Endodermal cell (in vitro differentiated cells): ENCODE measurements at regions not wholly inside any gene's neighbourhood (a gene's known extent, or its start where the extent isn't known, plus 50 kb on each side); places are given as distances from the start of the nearest gene placed in this dataset.
A peak's percentile ranks its signal among the peaks of the same experiment; 100 is the strongest.

Experiments used
- DNase-seq: peaks from one replicate; pipeline ENCODE4 v3.0.0-alpha.2; 2017
- H3K27ac ChIP-seq: 2 replicates; pipeline ENCODE4 v1.5.1; 2013; ENCODE audit warnings: mild to moderate bottlenecking, low read depth, low read length, moderate library complexity
- H3K27me3 ChIP-seq: 2 replicates; pipeline ENCODE4 v1.6.1; 2013; ENCODE audit warnings: mild to moderate bottlenecking, low read length, moderate library complexity; ENCODE audit not compliant: insufficient read depth, control insufficient read depth, poor library complexity, severe bottlenecking
- H3K36me3 ChIP-seq: 2 replicates; pipeline ENCODE4 v1.7.0; 2013; ENCODE audit warnings: mild to moderate bottlenecking, low read length, moderate library complexity; ENCODE audit not compliant: control insufficient read depth, insufficient read depth
- H3K4me1 ChIP-seq: one replicate; pipeline ENCODE4 v1.7.0; 2013; ENCODE audit warnings: low read length; ENCODE audit not compliant: control insufficient read depth, insufficient read depth
- H3K4me3 ChIP-seq: 2 replicates; pipeline ENCODE4 v1.5.1; 2013; ENCODE audit warnings: mild to moderate bottlenecking, low read length, moderate library complexity
- H3K9ac ChIP-seq: 2 replicates; pipeline ENCODE4 v1.6.1; 2013; ENCODE audit warnings: mild to moderate bottlenecking, low read length, moderate library complexity; ENCODE audit not compliant: poor library complexity, severe bottlenecking; ENCODE audit errors: extremely low read depth
- H3K9me3 ChIP-seq: 2 replicates; pipeline ENCODE4 v1.6.1; 2013; ENCODE audit warnings: mild to moderate bottlenecking, low read length, moderate library complexity; ENCODE audit not compliant: control insufficient read depth
- H3K27ac Mint-ChIP-seq: 2 replicates; pipeline ENCODE4 v1.8.0; 2020; ENCODE audit warnings: mixed read lengths
- H3K27me3 Mint-ChIP-seq: 2 replicates; pipeline ENCODE4 v1.8.0; 2021; ENCODE audit warnings: mild to moderate bottlenecking, mixed read lengths; ENCODE audit not compliant: insufficient read depth
- H3K36me3 Mint-ChIP-seq: 2 replicates; pipeline ENCODE4 v1.8.0; 2020; ENCODE audit warnings: low read depth, mixed read lengths
- H3K4me1 Mint-ChIP-seq: 2 replicates; pipeline ENCODE4 v1.8.0; 2020; ENCODE audit warnings: mixed read lengths
- H3K4me3 Mint-ChIP-seq: 2 replicates; pipeline ENCODE4 v1.8.0; 2020; ENCODE audit warnings: mild to moderate bottlenecking, moderate library complexity, mixed read lengths
- H3K9me3 Mint-ChIP-seq: 2 replicates; pipeline ENCODE4 v1.8.0; 2020; ENCODE audit warnings: mild to moderate bottlenecking, mixed read lengths
- WGBS, 2 experiments: methylation state at CpG; one replicate each; pipeline versions ENCODE4 v1.1.5 to v1.1.7; 2013; ENCODE audit warnings: missing lambda C conversion rate in 2 of 2, mixed read lengths in 1 of 2; ENCODE audit not compliant: insufficient coverage in 1 of 2, insufficient read length in 1 of 2; 5-methylcytosine and 5-hydroxymethylcytosine counted together
- TF ChIP-seq, protein P1 (sequence below): fragments of 200-600 bp; sonication (generic); conservative IDR thresholded peaks from 2 replicates; pipeline ENCODE4 v1.5.0; 2021; ENCODE audit warnings: antibody characterized with exemption, mild to moderate bottlenecking

- WGBS, 2 experiments = 67 to 88% methylated on average over 2 to 6 of the region's 6 CpGs
- Histone ChIP-seq H3K27me3 (peaks cover 55% of the 10 kb centered on the region), H3K9me3 (no peaks in the 10 kb centered on the region), H3K36me3 (no peaks in the 10 kb centered on the region), H3K9ac (no peak overlapping the region), H3K4me1 (no peaks in the 10 kb centered on the region), H3K27ac (no peak overlapping the region), H3K4me3 (peak overlapping the region; percentile 82)
- peak overlapping the region; percentile 66 for H3K4me3 Mint-ChIP-seq
- no peaks in the 10 kb centered on the region for H3K36me3 Mint-ChIP-seq
- H3K27me3 Mint-ChIP-seq = peaks cover 35% of the 10 kb centered on the region
- TF ChIP-seq, protein P1, sequence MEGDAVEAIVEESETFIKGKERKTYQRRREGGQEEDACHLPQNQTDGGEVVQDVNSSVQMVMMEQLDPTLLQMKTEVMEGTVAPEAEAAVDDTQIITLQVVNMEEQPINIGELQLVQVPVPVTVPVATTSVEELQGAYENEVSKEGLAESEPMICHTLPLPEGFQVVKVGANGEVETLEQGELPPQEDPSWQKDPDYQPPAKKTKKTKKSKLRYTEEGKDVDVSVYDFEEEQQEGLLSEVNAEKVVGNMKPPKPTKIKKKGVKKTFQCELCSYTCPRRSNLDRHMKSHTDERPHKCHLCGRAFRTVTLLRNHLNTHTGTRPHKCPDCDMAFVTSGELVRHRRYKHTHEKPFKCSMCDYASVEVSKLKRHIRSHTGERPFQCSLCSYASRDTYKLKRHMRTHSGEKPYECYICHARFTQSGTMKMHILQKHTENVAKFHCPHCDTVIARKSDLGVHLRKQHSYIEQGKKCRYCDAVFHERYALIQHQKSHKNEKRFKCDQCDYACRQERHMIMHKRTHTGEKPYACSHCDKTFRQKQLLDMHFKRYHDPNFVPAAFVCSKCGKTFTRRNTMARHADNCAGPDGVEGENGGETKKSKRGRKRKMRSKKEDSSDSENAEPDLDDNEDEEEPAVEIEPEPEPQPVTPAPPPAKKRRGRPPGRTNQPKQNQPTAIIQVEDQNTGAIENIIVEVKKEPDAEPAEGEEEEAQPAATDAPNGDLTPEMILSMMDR = no peak
- H3K27ac Mint-ChIP-seq = no peak overlapping the region
- peaks cover 3% of the 10 kb centered on the region for H3K4me1 Mint-ChIP-seq
- H3K9me3 Mint-ChIP-seq = no peaks in the 10 kb centered on the region
- no peak for DNase-seq
Measured at GRCh38 chr1:148318904-148319242, 164.2 kb downstream of the PPIAL4G start.

GRCh38 chr1:148318123-148318903 is 164.8 kb downstream of the PPIAL4G start:
- H3K27me3 ChIP-seq = peaks cover 61% of the 10 kb centered on the region
- no peak overlapping the region for H3K27ac ChIP-seq
- peak overlapping the region; percentile 82 for H3K4me3 ChIP-seq
- no peaks in the 10 kb centered on the region for H3K36me3 ChIP-seq
- TF ChIP-seq, protein P1 = no peak
- H3K4me1 Mint-ChIP-seq = peaks cover 3% of the 10 kb centered on the region
- H3K4me1 ChIP-seq = no peaks in the 10 kb centered on the region
- WGBS, 2 experiments = 14 to 21% methylated on average over 27 to 39 of the region's 39 CpGs
- no peaks in the 10 kb centered on the region for H3K9me3 Mint-ChIP-seq
- H3K4me3 Mint-ChIP-seq = peak overlapping the region; percentile 66
- H3K9me3 ChIP-seq = no peaks in the 10 kb centered on the region
- no peak for DNase-seq
- peak overlapping the region; percentile 38 for H3K27ac Mint-ChIP-seq
- H3K9ac ChIP-seq = no peak overlapping the region
- peaks cover 38% of the 10 kb centered on the region for H3K27me3 Mint-ChIP-seq
- no peaks in the 10 kb centered on the region for H3K36me3 Mint-ChIP-seq

DNA sequence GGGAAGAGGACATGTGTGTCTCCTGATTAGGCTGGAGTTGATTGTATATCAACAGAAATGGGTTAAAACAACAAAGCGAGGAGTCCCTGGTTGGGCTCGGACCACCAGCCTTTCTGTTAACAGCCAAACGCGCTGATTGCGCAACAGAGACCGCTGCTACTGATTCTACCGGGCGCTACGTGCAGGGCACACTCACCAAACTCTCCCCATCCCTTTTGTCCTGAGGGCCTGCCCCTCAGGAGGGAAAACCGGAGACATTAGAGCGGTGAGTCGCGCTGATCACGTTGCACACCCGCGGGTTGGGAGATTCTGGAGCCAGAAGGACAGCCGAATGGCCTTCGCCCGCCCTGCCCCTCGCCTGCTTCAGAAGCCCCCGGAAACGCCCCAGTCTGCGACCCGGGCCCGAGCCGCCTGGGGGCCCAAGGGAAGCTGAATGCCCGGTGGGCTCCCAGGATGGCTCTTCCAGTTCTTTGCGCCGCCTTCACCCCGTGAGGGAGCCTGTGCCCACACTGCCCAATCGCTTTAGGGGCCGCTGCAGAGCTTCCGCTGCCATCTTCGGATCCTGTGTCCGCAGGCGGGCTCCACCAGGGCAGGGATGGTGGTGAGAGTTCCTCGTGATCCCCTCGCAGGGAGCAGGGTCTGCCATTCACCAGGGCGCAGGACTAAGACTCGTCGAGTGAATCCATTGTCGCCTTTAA is 165.4 kb upstream of the NBPF11 start:
- Histone ChIP-seq H3K4me3 (peak overlapping the region; percentile 82), H3K9ac (no peak overlapping the region), H3K27me3 (peaks cover 69% of the 10 kb centered on the region), H3K27ac (no peak overlapping the region), H3K9me3 (no peaks in the 10 kb centered on the region), H3K4me1 (no peaks in the 10 kb centered on the region), H3K36me3 (no peaks in the 10 kb centered on the region)
- H3K27ac Mint-ChIP-seq = peak overlapping the region; percentile 38
- 27 to 33% methylated on average over 20 to 42 of the region's 42 CpGs for WGBS, 2 experiments
- H3K27me3 Mint-ChIP-seq = peaks cover 43% of the 10 kb centered on the region
- no peaks in the 10 kb centered on the region for H3K36me3 Mint-ChIP-seq
- no peak for DNase-seq
- TF ChIP-seq, protein P1 = no peak
- H3K9me3 Mint-ChIP-seq = no peaks in the 10 kb centered on the region
- peak overlapping the region; percentile 66 for H3K4me3 Mint-ChIP-seq
- H3K4me1 Mint-ChIP-seq = peaks cover 3% of the 10 kb centered on the region
